ENCODE measurements at regions not wholly inside any gene's neighbourhood (a gene's known extent, or its start where the extent isn't known, plus 50 kb on each side); places are given as distances from the start of the nearest gene placed in this dataset.
"Not testable (repeated sequence)": the region's sequence is repeated elsewhere in the genome, so short reads cannot be mapped to it uniquely, and the experiment has no call there.

DNA sequence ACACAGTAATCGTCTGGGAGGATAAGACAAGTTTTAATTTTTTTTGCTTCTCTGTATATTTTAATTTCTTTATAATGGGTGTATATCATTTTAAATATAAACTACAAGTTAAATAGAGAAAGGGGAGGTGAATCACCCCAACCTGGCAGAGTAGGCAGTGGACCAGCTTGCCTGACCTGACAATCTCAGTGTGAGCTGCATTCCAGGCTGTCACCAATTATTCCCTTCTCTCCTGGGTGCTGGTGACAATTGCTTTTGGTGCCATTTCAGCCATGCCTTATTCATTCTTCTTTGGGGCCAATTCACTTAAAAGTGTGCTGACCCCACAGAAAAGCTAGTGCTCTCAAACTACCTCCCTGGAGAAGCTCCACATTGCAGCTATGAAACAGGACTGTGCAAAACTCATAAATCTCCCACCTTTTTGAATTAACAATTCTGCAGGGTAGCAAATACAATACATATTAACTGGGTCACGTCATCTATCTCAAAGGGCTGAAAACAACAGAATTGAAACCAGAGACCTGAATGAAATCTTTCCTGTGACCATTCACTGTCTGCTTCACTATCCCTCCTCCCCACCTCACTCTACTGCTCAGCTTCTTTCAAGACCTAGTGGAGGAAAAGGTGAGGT lies 359.0 kb downstream of the HS3ST1 start:
- peaks cover 42% of the 10 kb centered on the region for H3K36me3 Mint-ChIP-seq
- no peak for ATAC-seq
- H3K4me1 Mint-ChIP-seq: peaks cover 27% of the 10 kb centered on the region
- ChIA-PET POLR2A (no interaction called here), CTCF (interaction anchor here (0.6 kb wide), 1 partner anchor 9 kb away, joined by 4 read pairs; no protein-coding TSS in a partner anchor)
- H3K9me3 Mint-ChIP-seq: peaks cover 50% of the 10 kb centered on the region
- TF ChIP-seq, protein P1, sequence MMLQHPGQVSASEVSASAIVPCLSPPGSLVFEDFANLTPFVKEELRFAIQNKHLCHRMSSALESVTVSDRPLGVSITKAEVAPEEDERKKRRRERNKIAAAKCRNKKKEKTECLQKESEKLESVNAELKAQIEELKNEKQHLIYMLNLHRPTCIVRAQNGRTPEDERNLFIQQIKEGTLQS (CRISPR knock-in tag; conservative IDR thresholded peaks at IDR 0.05): no peak
- TF ChIP-seq, protein P2, sequence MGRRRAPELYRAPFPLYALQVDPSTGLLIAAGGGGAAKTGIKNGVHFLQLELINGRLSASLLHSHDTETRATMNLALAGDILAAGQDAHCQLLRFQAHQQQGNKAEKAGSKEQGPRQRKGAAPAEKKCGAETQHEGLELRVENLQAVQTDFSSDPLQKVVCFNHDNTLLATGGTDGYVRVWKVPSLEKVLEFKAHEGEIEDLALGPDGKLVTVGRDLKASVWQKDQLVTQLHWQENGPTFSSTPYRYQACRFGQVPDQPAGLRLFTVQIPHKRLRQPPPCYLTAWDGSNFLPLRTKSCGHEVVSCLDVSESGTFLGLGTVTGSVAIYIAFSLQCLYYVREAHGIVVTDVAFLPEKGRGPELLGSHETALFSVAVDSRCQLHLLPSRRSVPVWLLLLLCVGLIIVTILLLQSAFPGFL (CRISPR knock-in tag; IDR thresholded peaks at IDR 0.05; ENCODE audit: borderline replicate concordance): no peak
- no peak overlapping the region for H3K4me3 Mint-ChIP-seq
- H3K27me3 Mint-ChIP-seq (ENCODE audit: low read depth): peaks cover 4% of the 10 kb centered on the region; the same call in 1 of the 2 replicates
- H3K27ac Mint-ChIP-seq: no peak overlapping the region
- DNase-seq (ENCODE audit: low spot score): no peak

DNA sequence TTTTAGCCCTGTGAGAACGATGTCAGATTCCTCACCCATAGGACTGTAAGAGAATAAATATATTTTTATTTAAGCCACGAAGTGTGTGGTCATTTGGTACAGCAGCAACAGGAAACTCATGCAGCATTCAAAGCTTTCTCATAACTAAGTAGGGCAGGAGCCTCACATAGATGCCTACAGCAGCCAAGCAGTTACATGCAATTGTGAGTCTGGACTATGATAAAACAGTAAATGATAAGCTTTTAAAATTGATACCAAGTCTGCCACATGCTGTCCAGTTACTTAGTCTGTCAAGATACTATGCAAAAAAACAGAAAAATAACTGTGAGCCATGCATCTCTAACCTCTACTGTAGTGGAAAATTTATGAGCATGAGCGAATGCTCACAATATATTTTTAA lies 359.6 kb downstream of the HS3ST1 start:
- H3K27ac Mint-ChIP-seq: no peak overlapping the region
- H3K4me1 Mint-ChIP-seq: peaks cover 24% of the 10 kb centered on the region
- POLR2A ChIA-PET: no interaction called here
- peaks cover 4% of the 10 kb centered on the region; the same call in 1 of the 2 replicates for H3K27me3 Mint-ChIP-seq (ENCODE audit: low read depth)
- H3K4me3 Mint-ChIP-seq: no peak overlapping the region
- H3K36me3 Mint-ChIP-seq: peaks cover 36% of the 10 kb centered on the region
- DNase-seq (ENCODE audit: low spot score): no peak
- no peak for ATAC-seq
- TF ChIP-seq, protein P3, sequence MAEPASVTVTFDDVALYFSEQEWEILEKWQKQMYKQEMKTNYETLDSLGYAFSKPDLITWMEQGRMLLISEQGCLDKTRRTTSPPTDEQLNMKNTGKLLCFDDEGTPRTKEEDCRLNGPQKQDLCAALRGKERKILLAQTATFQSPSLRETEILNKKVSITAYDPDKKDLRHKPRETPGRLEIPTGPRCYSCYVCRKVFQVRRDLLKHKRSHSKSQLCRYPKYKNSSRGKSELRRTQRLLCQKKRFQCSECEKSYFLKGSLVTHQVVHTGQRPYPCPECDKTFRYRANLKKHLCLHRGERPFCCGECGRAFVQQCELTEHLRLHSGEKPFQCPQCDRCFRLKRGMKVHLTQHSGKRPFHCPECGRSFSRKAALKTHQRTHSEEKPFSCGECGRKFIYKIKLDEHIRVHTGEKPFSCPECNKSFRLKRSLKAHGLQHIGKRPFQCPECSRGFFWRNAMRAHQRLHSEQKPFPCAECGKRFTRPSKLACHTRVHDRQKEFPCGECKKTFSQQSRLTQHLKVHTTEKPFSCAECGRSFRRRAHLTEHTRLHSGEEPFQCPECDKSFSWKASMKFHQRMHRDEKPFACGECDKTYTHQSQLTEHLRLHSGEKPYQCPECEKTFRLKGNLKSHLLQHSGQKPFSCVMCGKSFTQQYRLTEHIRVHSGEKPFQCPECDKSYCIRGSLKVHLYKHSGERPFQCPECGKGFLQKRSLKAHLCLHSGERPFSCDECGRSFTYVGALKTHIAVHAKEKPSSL (CRISPR knock-in tag; conservative IDR thresholded peaks at IDR 0.05): no peak
- no peak for TF ChIP-seq ZNF121 (CRISPR knock-in tag; IDR thresholded peaks at IDR 0.05)
- no peak for TF ChIP-seq NFYB (CRISPR knock-in tag; conservative IDR thresholded peaks at IDR 0.05; ENCODE audit: low read depth)
- TF ChIP-seq, protein P4, sequence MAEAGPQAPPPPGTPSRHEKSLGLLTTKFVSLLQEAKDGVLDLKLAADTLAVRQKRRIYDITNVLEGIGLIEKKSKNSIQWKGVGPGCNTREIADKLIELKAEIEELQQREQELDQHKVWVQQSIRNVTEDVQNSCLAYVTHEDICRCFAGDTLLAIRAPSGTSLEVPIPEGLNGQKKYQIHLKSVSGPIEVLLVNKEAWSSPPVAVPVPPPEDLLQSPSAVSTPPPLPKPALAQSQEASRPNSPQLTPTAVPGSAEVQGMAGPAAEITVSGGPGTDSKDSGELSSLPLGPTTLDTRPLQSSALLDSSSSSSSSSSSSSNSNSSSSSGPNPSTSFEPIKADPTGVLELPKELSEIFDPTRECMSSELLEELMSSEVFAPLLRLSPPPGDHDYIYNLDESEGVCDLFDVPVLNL (CRISPR knock-in tag; IDR thresholded peaks at IDR 0.05; ENCODE audit: borderline replicate concordance, low read depth): no peak
- TF ChIP-seq ZBTB21 (CRISPR knock-in tag; IDR thresholded peaks at IDR 0.05; ENCODE audit: borderline replicate concordance): no peak
- TF ChIP-seq RELA (CRISPR knock-in tag; IDR thresholded peaks at IDR 0.05; ENCODE audit: borderline replicate concordance): no peak
- TF ChIP-seq KAT7 (CRISPR knock-in tag; IDR thresholded peaks at IDR 0.05; ENCODE audit: borderline replicate concordance): no peak
- TF ChIP-seq ZNF263 (CRISPR knock-in tag; IDR thresholded peaks at IDR 0.05; ENCODE audit: low read depth): no peak
- TF ChIP-seq, protein P5, sequence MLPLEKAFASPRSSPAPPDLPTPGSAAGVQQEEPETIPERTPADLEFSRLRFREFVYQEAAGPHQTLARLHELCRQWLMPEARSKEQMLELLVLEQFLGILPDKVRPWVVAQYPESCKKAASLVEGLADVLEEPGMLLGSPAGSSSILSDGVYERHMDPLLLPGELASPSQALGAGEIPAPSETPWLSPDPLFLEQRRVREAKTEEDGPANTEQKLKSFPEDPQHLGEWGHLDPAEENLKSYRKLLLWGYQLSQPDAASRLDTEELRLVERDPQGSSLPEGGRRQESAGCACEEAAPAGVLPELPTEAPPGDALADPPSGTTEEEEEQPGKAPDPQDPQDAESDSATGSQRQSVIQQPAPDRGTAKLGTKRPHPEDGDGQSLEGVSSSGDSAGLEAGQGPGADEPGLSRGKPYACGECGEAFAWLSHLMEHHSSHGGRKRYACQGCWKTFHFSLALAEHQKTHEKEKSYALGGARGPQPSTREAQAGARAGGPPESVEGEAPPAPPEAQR (CRISPR knock-in tag; IDR thresholded peaks at IDR 0.05): no peak
- TF ChIP-seq, protein P6, sequence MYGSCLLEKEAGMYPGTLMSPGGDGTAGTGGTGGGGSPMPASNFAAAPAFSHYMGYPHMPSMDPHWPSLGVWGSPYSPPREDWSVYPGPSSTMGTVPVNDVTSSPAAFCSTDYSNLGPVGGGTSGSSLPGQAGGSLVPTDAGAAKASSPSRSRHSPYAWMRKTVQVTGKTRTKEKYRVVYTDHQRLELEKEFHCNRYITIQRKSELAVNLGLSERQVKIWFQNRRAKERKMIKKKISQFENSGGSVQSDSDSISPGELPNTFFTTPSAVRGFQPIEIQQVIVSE (CRISPR knock-in tag; IDR thresholded peaks at IDR 0.05; ENCODE audit: borderline replicate concordance): no peak
- no peak for TF ChIP-seq TEAD1 (CRISPR knock-in tag; IDR thresholded peaks at IDR 0.05)
- no peak for TF ChIP-seq ZNF423 (CRISPR knock-in tag; IDR thresholded peaks at IDR 0.05)
- CTCF ChIA-PET: interaction anchor here (0.6 kb wide), 1 partner anchor 9 kb away, joined by 4 read pairs; no protein-coding TSS in a partner anchor
- peaks cover 43% of the 10 kb centered on the region for H3K9me3 Mint-ChIP-seq

DNA sequence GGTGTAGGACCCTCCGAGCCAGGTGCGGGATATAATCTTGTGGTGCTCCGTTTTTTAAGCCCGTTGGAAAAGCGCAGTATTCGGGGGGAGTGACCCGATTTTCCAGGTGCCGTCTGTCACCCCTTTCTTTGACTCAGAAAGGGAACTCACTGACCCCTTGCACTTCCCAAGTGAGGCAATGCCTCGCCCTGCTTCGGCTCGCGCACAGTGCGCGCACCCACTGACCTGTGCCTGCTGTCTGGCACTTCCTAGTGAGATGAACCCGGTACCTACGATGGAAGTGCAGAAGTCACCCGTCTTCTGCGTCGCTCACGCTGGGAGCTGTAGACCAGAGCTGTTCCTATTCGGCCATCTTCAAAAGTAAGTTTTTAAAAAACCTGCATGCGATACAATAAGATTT lies 362.1 kb downstream of the HS3ST1 start:
- CTCF ChIA-PET; POLR2A ChIA-PET; H3K27ac Mint-ChIP-seq; H3K27me3 Mint-ChIP-seq (ENCODE audit: low read depth); ATAC-seq: not testable (repeated sequence)
- Mint-ChIP-seq H3K9me3 (peaks cover 26% of the 10 kb centered on the region), H3K4me1 (peaks cover 13% of the 10 kb centered on the region), H3K4me3 (peak overlapping the region; percentile 78), H3K36me3 (peaks cover 28% of the 10 kb centered on the region)
- peak; percentile 9 for DNase-seq (ENCODE audit: low spot score)

DNA sequence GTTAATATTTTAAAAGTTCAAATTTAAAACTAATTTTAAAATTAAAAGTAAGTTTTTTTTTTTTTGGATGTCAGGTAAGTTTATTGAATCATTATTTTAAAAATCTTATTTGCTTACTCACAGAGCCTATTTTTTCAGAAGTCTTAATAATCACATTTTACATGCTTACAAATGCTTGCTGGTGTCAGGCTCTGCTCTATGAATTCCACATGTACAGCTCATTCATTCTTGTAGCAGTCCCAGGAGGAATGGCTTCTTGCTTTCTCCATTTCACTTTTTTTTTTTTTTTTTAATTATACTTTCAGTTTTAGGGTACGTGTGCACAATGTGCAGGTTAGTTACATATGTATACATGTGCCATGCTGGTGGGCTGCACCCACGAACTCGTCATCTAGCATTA lies 368.1 kb downstream of the HS3ST1 start:
- DNase-seq (ENCODE audit: low spot score); H3K4me1 Mint-ChIP-seq; POLR2A ChIA-PET; ATAC-seq; H3K4me3 Mint-ChIP-seq; H3K27ac Mint-ChIP-seq; H3K27me3 Mint-ChIP-seq (ENCODE audit: low read depth): not testable (repeated sequence)
- H3K36me3 Mint-ChIP-seq: peaks cover 27% of the 10 kb centered on the region
- CTCF ChIA-PET: interaction anchor here (0.6 kb wide), 1 partner anchor 9 kb away, joined by 4 read pairs; no protein-coding TSS in a partner anchor
- peaks cover 38% of the 10 kb centered on the region for H3K9me3 Mint-ChIP-seq
